WTC11 (cell line): ENCODE measurements at regions not wholly inside any gene's neighbourhood (a gene's known extent, or its start where the extent isn't known, plus 50 kb on each side); places are given as distances from the start of the nearest gene placed in this dataset.

ENCODE experiments used
- ATAC-seq: fragments of 200-7000 bp; cut with Tn5 transposase; 2 replicates; pipeline ENCODE4 v1.10.0; 2021; ENCODE audit warnings: mild to moderate bottlenecking, moderate library complexity
- CTCF ChIA-PET: fragments of 300-600 bp; sonication (Branson Sonifier 250); formaldehyde crosslinking; loops from one replicate; lab custom pipeline; 2021; ENCODE audit warnings: antibody characterized with exemption; lab: Charles Lee
- POLR2A ChIA-PET: fragments of 350-600 bp; sonication (Branson Sonifier 250); formaldehyde crosslinking; loops from one replicate; lab custom pipeline; 2021; ENCODE audit warnings: antibody characterized with exemption; lab: Charles Lee
- DNase-seq: peaks from one replicate; pipeline ENCODE4 v3.0.0; 2021; ENCODE audit warnings: low spot score
- H3K27ac Mint-ChIP-seq: 2 replicates; pipeline ENCODE4 v1.8.0; 2021; ENCODE audit warnings: mixed read lengths
- H3K27me3 Mint-ChIP-seq: 2 replicates; pipeline ENCODE4 v1.8.0; 2021; ENCODE audit warnings: low read depth, mild to moderate bottlenecking, moderate library complexity, mixed read lengths
- H3K36me3 Mint-ChIP-seq: 2 replicates; pipeline ENCODE4 v1.8.0; 2021; ENCODE audit warnings: mixed read lengths
- H3K4me1 Mint-ChIP-seq: 2 replicates; pipeline ENCODE4 v1.8.0; 2022; ENCODE audit warnings: mixed read lengths
- H3K4me3 Mint-ChIP-seq: 2 replicates; pipeline ENCODE4 v1.8.0; 2021; ENCODE audit warnings: mild to moderate bottlenecking, moderate library complexity, mixed read lengths
- H3K9me3 Mint-ChIP-seq: 2 replicates; pipeline ENCODE4 v1.8.0; 2021; ENCODE audit warnings: mixed read lengths
- ATF6 ChIP-seq: sonication (generic); formaldehyde crosslinking; IDR thresholded peaks from 2 replicates; pipeline ENCODE4 v1.8.1; 2023; ENCODE audit warnings: mild to moderate bottlenecking, missing genetic modification reagents
- CREB1 ChIP-seq: sonication (generic); formaldehyde crosslinking; IDR thresholded peaks from 2 replicates; pipeline ENCODE4 v1.8.0; 2023; ENCODE audit warnings: mild to moderate bottlenecking, missing genetic modification reagents
- FOXJ3 ChIP-seq: sonication (generic); formaldehyde crosslinking; IDR thresholded peaks from 2 replicates; pipeline ENCODE4 v1.9.0; 2021; ENCODE audit warnings: missing genetic modification reagents, mild to moderate bottlenecking, borderline replicate concordance
- JAZF1 ChIP-seq: fragments of 250-450 bp; sonication (Bioruptor Pico); IDR thresholded peaks from 2 replicates; pipeline ENCODE4 v1.9.0; 2021; ENCODE audit warnings: moderate library complexity, mild to moderate bottlenecking, inconsistent platforms
- KAT7 ChIP-seq: sonication (generic); formaldehyde crosslinking; IDR thresholded peaks from 2 replicates; pipeline ENCODE4 v1.8.1; 2023; ENCODE audit warnings: missing genetic modification reagents, mild to moderate bottlenecking, borderline replicate concordance
- MLX ChIP-seq: sonication (generic); formaldehyde crosslinking; IDR thresholded peaks from 2 replicates; pipeline ENCODE4 v1.8.1; 2023; ENCODE audit warnings: mild to moderate bottlenecking, missing genetic modification reagents, moderate library complexity
- PRRX2 ChIP-seq: fragments of 250-450 bp; sonication (Bioruptor Pico); IDR thresholded peaks from 2 replicates; pipeline ENCODE4 v1.8.0; 2021; ENCODE audit warnings: mild to moderate bottlenecking
- TEAD4 ChIP-seq: sonication (generic); formaldehyde crosslinking; IDR thresholded peaks from 2 replicates; pipeline ENCODE4 v1.8.0; 2022; ENCODE audit warnings: mild to moderate bottlenecking, missing genetic modification reagents
- ZBTB21 ChIP-seq: sonication (generic); formaldehyde crosslinking; IDR thresholded peaks from 2 replicates; pipeline ENCODE4 v1.8.1; 2023; ENCODE audit warnings: mild to moderate bottlenecking, missing genetic modification reagents, borderline replicate concordance
- ZNF219 ChIP-seq: sonication (generic); formaldehyde crosslinking; IDR thresholded peaks from 2 replicates; pipeline ENCODE4 v1.8.0; 2023; ENCODE audit warnings: missing genetic modification reagents, mild to moderate bottlenecking, borderline replicate concordance
- ZNF532 ChIP-seq: fragments of 250-450 bp; sonication (Bioruptor Pico); IDR thresholded peaks from 2 replicates; pipeline ENCODE4 v1.9.0; 2021; ENCODE audit warnings: mild to moderate bottlenecking, borderline replicate concordance
- TF ChIP-seq, protein P1 (sequence below): sonication (generic); formaldehyde crosslinking; conservative IDR thresholded peaks from 2 replicates; pipeline ENCODE4 v1.8.1; 2023; ENCODE audit warnings: mild to moderate bottlenecking, low read depth, missing genetic modification reagents, moderate library complexity
- TF ChIP-seq, protein P2 (sequence below): fragments of 200-600 bp; IDR thresholded peaks from 2 replicates; pipeline ENCODE4 v1.8.0; 2022; ENCODE audit warnings: antibody characterized with exemption
- TF ChIP-seq, protein P3 (sequence below): sonication (generic); formaldehyde crosslinking; IDR thresholded peaks from 2 replicates; pipeline ENCODE4 v1.8.0; 2023; ENCODE audit warnings: missing genetic modification reagents

DNA sequence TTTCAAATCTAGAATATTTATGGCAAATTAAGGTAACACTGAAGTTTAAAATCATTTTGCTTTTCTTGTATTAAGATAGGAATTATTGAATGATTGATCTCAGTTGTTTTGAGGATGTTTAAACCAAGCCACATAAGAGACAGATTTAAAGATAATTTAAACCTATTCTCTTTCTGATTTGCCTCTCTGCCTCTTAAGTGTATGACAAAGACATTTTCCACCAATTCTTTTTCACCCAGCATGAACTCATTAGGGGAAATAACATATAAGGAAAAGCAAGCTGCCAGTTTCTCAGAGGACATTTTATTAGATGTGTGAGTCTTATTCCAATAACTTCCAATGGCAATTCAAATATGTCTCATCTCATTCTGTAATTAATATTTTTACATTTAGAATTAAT is 568.3 kb upstream of the MEF2C start (continued):
- no peak for TF ChIP-seq ZNF532 (CRISPR knock-in tag)
- TF ChIP-seq, all 79 proteins: peak for 0

DNA sequence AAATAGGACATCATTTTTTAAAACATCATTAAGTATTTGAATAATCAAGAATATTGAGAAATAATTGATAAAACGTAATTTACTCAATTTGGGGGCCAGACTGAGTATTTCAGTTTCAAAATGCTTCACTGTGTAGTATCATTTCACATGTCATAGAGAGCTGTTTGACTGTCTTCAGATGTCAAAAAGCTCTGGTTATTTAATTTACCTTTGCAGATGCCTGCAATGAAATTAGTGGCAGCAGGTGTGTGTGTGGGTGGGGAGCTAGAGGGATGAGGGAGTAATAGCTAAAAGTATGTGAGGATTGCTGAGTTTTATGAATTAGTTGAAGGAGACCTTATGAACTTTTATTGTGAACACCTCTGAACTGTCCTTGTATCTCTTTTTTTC is 567.2 kb upstream of the MEF2C start:
- H3K4me1 Mint-ChIP-seq, result peaks cover 51% of the 10 kb centered on the region
- no peak for DNase-seq
- ChIA-PET CTCF (no interaction called here), POLR2A (no interaction called here)
- TF ChIP-seq TEAD4 (CRISPR knock-in tag) (no peak), ATF6 (CRISPR knock-in tag) (no peak), FOXJ3 (CRISPR knock-in tag) (no peak), ZBTB21 (no peak), ZNF219 (CRISPR knock-in tag) (no peak), CREB1 (CRISPR knock-in tag) (no peak), PRRX2 (CRISPR knock-in tag) (no peak), MLX (CRISPR knock-in tag) (no peak), KAT7 (no peak), JAZF1 (no peak)
- TF ChIP-seq, protein P1, sequence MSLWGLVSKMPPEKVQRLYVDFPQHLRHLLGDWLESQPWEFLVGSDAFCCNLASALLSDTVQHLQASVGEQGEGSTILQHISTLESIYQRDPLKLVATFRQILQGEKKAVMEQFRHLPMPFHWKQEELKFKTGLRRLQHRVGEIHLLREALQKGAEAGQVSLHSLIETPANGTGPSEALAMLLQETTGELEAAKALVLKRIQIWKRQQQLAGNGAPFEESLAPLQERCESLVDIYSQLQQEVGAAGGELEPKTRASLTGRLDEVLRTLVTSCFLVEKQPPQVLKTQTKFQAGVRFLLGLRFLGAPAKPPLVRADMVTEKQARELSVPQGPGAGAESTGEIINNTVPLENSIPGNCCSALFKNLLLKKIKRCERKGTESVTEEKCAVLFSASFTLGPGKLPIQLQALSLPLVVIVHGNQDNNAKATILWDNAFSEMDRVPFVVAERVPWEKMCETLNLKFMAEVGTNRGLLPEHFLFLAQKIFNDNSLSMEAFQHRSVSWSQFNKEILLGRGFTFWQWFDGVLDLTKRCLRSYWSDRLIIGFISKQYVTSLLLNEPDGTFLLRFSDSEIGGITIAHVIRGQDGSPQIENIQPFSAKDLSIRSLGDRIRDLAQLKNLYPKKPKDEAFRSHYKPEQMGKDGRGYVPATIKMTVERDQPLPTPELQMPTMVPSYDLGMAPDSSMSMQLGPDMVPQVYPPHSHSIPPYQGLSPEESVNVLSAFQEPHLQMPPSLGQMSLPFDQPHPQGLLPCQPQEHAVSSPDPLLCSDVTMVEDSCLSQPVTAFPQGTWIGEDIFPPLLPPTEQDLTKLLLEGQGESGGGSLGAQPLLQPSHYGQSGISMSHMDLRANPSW, result no peak
- TF ChIP-seq, protein P2, sequence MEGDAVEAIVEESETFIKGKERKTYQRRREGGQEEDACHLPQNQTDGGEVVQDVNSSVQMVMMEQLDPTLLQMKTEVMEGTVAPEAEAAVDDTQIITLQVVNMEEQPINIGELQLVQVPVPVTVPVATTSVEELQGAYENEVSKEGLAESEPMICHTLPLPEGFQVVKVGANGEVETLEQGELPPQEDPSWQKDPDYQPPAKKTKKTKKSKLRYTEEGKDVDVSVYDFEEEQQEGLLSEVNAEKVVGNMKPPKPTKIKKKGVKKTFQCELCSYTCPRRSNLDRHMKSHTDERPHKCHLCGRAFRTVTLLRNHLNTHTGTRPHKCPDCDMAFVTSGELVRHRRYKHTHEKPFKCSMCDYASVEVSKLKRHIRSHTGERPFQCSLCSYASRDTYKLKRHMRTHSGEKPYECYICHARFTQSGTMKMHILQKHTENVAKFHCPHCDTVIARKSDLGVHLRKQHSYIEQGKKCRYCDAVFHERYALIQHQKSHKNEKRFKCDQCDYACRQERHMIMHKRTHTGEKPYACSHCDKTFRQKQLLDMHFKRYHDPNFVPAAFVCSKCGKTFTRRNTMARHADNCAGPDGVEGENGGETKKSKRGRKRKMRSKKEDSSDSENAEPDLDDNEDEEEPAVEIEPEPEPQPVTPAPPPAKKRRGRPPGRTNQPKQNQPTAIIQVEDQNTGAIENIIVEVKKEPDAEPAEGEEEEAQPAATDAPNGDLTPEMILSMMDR, result no peak
- TF ChIP-seq, protein P3, sequence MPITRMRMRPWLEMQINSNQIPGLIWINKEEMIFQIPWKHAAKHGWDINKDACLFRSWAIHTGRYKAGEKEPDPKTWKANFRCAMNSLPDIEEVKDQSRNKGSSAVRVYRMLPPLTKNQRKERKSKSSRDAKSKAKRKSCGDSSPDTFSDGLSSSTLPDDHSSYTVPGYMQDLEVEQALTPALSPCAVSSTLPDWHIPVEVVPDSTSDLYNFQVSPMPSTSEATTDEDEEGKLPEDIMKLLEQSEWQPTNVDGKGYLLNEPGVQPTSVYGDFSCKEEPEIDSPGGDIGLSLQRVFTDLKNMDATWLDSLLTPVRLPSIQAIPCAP, result no peak
- H3K9me3 Mint-ChIP-seq, result no peaks in the 10 kb centered on the region; the same call in 1 of the 2 replicates
- no peak overlapping the region for H3K4me3 Mint-ChIP-seq
- no peak for ATAC-seq
- no peaks in the 10 kb centered on the region for H3K27me3 Mint-ChIP-seq
- no peak overlapping the region for H3K27ac Mint-ChIP-seq
- no peaks in the 10 kb centered on the region for H3K36me3 Mint-ChIP-seq
